HG02870 (cell line): ENCODE measurements at regions not wholly inside any gene's neighbourhood (a gene's known extent, or its start where the extent isn't known, plus 50 kb on each side); places are given as distances from the start of the nearest gene placed in this dataset.

Experiments used
- ATAC-seq: cut with Tn5 transposase; IDR thresholded peaks from one replicate; pipeline ENCODE4 v1.9.1; 2021; ENCODE audit warnings: mild to moderate bottlenecking, moderate library complexity; ENCODE audit not compliant: unreplicated experiment

DNA sequence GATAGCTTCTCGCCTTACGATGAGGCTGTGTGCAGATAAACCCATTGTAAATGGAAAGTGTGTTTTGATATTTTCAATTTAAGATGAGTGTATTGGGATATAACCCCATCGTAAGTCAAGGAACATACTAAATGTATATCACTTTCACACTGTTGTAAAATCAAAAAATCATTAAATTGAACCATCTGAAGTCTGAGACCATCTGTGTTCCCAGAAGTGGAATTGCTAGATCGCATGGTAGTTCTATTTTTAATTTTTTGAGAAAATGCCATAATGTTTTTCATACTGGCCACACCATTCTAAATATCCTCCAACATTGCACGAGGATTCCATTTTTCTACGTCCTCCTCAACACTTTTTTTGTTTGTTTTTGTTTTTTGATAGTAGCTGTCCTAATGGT lies 209.1 kb upstream of the MTPN start:
- no peak for ATAC-seq

DNA sequence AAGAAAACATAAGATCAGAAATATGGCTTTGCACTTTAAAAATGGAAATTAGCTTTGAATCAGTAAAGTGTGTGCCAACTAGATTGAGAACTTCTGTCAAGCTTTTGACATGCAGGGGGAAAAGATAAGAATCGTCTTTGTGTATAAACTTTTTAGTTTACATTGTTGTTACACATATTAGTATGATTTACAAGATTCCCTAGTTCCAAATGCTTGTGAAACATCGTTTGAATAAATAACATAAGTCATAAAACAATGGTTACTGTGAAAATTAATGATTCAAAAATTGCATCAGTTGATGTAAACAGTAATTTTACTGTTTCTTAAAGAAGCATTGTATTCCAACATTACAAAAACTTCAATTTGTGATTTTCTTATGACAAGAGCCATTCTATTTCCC lies 207.6 kb upstream of the MTPN start:
- ATAC-seq, result no peak

DNA sequence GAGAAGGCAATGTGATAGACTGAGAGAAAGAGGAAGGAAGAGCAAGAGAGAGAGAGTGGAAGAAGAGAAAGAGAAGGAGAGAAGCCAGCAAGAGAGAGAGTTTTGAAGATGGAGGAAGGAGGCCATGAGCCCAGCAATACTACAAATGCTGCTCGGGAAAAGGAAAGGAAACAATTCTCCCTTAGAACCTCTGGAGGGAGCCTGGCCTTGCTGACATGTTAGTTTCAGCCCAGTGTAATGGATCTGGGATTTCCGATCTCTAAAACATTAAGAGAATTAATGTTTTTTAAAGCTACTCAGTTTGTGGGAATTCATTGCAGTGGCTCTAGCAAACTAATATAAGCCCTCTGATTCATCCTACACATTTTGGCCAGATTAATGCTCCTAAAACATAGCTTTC lies 206.8 kb upstream of the MTPN start:
- ATAC-seq, result no peak

DNA sequence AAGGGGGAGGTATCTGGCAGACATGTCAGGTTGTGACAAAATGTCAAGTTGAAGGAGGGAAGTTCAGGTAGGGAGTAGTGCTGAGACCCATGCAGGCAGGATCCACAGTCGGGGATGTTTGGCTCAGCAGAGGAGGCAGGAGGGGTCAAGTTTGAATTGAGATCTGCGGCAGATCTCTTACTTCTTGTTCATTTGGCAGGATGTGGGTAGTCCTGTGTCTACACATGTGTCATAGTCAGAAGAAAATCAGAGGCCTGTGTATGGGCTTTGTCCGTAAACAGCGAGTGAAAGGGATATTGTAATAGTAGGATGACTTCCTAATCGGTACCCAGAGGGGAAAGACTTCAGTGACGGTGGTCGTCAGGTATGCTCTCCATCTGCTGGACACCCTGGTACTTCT lies 203.8 kb upstream of the MTPN start:
- ATAC-seq, result no peak

DNA sequence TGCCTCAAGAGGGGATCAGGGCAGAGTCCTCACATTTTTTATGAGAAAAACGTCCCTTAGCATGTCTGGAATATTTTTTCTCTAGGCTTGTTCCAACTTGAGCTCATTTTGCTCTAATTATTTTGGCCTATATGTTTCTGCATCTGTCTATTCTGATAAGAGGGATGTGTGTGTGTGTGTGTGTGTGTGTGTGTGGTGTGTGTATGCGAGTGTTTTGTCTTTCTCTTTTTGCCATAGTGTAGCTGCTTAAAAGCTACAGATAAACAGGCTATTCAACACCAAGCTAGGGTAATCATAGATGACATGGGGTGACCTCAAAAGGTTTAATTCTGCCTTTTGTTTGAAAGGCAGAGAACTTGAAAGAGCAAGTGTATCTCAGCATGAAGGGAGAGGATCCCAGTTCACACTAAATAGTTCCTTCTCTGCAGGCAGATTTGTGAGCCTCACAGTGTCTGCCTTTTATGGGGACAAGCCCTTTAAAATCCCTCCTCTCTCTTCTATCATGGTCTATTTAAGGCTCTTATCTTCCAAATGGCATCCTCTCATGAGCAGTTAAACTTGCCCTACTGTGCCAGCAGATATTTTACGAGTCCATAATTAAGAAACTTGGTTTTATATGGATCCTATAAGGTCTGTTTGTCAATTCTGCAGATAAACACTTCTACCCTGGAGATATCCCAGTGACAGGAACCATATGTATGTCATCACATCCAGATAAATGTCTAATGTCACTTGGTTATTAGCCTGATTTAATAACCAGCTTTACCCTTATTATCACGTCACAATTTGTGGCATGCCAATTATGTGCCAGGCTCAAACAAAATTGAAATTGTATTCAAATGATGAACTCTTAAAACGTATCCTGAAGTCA lies 202.9 kb upstream of the MTPN start:
- no peak for ATAC-seq

DNA sequence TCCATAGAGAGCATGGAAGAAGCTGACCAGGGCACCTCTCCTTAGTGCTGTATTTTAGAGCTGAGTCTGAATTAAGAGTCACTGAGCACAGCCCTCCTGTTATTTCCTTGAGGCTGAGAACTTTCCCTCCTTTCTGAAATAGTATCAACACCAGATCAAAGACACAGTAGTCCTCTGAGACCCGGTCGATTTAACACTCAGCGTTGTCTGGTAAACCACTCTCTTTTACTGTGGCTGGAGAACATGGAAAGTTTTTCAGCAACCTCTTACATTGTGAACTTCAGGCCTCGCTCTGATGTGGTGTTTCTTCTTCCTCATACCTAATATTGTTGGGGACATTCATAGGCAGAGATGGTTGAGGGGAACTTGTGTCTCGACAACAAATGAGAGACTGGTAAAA lies 202.0 kb upstream of the MTPN start:
- ATAC-seq, result no peak

DNA sequence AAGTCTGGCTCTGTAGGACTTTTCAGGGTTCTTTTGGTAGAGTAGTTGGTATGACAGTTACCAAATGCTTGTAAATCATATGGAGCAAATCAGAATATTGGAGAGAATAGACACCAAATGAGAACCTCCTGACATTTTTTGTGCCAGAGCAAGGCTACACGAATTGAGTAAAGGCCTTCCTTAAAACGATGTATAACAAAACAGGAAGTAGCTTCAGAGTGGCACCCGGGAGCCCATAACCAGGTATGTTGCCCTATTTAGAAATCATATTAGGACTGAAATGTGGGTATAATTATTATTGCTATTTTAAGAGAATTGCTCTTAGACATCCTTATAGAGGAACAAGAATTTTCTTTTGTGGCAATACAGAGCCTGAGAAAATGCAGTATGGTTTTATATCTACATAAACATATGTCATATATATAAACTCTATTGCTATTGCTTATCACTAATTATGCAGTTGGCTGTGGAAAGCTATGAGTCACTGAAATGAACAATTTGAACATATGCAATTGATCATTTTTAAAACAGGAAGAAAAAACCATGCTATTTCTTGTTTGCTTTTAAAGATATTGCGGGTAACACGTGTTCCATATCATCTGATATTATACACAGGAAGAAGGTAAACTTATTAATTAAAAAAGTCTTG lies 197.4 kb upstream of the MTPN start:
- ATAC-seq, result no peak

DNA sequence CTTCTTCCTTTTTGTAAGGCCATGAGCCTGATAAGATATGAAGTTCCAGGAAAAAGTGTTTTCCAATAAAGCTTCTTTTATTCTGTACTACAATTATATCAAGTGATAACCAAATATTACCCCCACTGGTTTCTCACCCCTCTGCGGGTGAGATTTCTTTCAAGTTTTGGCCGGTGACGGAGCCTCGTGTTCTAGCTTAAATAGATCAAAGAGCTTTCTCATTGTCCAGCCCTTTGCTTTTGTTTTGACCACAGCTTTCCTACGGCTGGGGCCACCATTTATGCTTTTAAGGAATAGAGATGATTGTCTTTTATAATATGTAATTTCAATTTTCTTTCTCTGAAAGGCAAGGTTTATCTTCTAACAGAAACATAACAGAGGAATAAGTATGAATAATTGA lies 196.7 kb upstream of the MTPN start:
- no peak for ATAC-seq

DNA sequence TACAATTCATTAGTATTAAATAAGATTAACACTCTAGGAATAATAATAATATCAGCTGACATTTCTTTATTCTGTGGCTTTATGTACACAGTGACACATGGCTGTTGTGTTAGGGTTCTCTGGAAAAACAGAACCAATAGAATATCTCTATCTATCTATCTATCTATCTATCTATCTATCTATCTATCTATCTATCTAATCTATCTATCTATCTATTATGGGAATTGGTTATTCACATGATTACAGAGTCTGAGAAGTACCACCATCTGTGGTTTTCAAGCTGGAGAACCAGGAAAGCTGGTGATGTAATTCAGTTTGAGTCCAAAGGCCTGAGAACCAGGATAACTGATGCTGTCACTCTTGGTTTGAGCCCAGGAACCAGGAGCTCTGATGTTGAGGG lies 194.1 kb upstream of the MTPN start:
- ATAC-seq, result no peak

DNA sequence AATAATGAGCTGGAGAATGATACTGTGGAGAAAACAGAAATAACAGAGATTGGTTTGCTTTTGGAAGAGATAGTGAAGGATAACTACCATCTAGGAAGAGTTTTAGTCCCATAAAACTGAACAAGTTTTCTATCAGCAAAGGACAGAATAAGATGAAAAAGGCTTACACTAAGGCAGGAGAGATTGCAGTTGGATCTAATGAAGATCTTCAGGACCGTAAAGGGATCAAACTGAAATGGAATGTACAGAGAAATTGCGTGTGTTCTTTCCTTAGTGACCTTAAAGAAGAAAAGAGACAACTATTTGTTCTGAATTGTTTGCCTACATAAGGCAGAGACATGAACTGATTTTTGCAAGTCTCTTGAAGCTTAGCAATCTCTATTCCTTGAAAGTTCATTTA lies 191.7 kb upstream of the MTPN start:
- ATAC-seq, result no peak

DNA sequence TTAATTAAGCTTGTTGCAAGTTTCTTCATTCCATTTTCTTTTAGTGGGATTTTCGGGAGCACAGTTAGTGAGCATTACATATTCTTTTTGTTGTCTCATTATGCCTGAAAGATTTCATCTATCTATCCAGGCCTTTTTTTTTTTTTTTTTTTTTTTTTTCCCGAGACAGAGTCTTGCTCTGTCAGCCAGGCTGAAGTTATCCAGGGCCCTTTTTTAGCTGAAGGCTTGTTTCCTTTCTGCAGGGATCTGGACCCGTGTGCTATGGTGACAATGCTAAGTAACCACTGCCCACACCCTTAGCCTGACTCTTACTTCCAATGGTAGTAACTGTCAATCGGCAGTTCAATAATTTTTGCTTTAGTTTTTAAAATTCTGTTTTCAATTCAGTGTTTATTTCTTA lies 190.8 kb upstream of the MTPN start:
- no peak for ATAC-seq

DNA sequence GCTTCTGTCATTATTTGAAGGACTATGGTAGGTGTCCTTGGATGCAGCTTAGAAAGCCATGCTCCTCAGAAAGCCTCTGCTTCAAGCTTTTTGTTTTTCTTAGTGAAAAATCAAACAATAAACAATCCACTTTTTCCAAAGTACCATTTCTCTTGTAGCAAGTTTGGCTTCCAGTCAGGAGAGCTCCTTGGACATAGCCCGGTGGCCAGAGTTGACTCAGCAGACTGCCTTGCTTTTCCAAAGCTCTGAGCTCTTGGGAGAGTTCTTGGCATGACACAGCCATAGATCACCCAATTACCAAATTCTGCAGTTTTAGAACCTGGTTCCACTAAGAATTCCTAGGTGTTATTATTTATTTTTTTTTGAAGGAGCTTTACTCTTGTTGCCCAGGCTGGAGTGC lies 189.4 kb upstream of the MTPN start:
- ATAC-seq, result no peak

DNA sequence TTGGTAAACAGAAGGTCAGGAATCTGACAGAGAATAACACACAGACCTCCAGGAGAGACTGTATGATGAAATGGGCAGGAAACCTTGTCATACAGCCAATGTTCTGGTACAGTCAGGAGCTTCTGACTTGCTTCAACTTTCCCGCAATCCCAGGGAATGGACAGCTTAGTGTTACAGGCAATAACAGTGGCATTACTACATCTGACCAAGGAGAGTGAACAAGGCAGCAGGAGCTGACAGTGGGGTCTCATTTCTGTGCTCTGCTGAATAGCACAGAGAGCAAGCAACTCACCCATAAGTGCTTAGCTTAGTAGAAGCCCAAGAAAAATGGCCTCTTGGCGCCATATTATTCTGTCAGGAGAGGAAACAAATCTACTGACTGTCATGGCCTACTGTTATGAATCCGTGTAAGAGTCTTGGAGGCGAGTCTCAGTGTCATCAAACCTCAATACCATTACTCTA lies 186.2 kb upstream of the MTPN start:
- ATAC-seq, result no peak

DNA sequence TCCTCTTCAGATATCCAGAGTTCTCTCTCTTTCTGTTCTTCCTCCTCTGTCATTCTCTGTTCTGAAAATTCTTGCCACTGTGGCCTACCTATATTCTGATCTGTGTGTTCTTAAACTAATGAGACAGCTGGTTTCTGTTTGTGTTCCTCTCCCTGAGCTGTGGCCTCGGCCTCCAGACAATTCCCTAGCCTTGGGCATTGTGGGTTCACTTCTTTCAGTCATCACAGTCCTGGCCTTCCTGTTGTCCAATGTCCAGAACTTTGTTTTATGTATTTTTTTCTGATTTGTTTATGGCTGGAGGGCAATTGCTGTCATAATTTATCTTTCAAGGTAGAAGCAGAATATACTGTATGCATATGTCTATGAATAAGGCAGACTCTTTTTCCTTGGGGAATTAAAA lies 173.2 kb upstream of the MTPN start:
- ATAC-seq, result no peak

DNA sequence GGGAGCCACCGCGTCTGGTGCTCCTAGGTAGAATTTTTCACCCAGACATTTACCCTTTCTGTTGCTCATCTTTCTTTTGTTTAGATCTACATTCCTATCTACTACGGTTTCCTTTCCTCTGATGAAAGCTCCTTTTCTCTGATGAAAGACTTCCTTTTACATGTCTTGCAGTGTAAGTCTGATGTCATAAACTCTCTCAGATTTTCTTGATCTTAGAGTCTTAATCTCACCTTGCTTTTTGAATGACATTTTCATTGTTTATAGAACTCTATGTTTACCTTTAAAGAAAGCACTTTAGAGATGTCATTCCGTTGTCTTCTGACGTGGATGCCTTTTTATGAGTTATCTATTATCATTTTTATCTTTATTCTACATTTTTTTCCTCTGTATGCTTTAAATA lies 171.8 kb upstream of the MTPN start:
- ATAC-seq, result no peak

DNA sequence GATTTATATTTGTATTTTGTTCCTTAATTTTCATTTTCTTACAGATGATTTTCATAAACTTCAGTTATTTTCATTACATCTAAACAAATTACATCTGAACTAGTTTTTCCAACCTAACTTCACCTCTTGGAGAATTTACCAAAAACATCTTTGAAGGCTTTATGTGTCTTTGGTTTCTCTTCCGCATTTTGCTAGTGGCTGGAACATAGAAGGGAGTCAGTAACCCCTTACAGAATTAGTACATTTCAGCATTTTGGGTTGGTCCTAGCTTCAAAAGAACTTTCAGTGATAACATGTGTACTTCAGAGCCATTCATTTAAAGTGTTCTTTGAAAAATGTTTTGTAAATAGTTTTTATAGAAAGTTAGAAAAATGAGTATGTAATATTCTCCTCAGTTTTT lies 169.8 kb upstream of the MTPN start:
- no peak for ATAC-seq

DNA sequence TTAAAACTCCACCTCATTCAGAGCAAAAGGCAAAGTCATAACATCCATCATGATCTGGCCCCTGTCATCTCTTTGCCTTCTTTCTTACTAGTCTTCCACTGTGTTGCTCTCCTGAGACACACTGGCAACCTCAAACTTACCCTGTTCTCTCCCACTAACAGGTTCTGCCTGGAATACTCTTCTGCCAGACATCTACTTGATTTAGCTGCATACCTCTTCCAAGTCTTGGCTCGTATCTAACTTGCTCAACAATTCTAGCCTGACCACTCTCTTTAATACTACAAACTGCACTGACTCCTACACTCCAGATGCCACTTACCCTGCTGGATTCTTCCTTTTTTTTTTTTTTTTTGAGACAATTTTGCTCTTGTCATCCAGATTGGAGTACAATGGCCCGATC lies 167.0 kb upstream of the MTPN start:
- no peak for ATAC-seq

DNA sequence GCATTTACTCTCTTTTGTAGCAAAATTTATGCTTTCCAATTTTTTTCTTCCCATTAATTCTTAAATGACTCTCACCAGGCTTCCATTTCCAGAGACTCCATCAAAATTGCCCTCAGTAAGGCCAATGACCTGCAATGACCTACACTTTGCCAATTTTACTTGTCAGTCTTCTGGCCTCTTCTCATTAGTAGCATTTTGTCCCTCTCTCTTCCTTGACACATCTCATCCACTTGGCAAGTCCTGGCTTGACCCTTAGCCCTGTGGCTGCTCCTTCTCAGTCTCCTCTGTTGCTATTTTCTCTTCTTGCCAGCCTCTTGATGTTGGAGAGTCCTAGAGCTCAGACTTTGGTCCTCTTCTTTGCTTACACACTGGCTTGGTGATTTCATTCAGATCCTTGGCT lies 166.1 kb upstream of the MTPN start:
- no peak for ATAC-seq

DNA sequence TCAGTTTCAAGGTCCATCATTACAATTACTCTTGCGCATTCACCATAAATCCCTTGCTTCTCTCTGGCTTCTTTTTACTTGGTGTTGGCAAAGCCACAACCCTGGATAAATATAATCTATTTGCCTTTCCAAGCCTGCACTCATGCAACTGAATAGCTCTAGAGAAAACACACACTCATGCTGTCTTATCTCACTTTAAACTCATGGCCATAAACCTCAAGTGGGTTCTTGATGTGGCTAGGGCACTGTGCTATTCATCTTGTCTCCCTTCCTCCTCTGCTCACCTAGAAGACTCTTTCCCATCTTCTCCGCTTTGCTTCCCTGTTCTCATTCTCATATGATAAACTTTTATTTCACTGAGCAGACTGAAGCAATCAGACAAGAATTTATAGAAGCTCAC lies 165.4 kb upstream of the MTPN start:
- no peak for ATAC-seq

DNA sequence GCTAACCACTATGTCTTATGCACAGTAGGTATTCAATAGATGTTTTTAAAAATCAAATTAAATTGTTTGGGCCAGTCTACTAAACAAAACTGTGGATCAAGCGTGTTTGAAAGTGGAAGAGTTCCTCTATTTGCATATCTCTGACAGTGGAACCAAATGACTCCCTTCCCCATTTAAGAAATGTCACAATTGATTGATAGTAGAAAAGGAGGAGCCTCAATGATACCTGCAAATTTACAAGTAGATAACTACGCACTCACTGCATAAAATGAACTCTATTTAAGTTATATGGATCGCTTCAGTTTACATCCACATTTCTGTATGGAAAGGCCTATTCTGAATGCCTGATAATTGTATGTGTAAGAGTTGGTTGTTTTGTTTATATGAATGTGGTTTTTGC lies 163.3 kb upstream of the MTPN start:
- ATAC-seq, result no peak

DNA sequence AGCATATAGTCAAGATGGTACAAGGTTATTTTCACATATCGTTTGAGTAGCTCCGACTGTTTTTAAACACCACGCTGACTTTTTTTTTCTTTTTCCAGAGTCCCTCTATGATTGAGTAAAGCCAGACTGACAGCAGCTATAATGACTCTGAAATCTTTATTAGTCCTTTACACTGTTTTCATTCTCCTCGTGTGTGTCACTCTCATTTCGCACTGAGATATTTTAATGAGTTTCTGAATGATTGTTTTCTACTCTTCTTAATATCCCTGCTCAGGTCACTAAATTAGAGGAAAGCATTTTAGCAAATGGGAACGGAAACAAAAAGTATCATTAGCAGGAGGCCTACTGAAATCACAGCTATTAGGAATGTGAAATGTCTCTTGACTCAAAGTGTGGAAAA lies 162.3 kb upstream of the MTPN start:
- ATAC-seq, result no peak

DNA sequence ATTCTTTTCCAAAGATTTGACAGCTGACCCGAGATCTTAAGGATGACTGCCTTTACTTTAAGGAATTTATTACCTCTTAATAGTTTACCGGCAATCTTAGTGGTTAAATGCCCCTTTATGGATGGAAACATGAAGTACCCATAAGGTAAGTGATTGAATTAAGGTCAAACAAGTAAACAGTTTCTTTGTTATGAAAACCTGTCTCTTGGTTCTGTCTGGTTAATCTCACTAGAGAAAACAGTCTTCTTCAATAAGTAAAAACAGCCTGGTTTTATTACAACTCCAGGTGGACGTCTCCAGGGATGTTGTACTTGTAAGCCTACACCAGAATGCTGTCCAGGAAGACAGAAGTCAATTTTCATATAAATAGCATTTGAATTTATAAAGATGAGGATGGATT lies 161.8 kb upstream of the MTPN start:
- no peak for ATAC-seq
